HG02938 (cell line): ENCODE measurements at regions not wholly inside any gene's neighbourhood (a gene's known extent, or its start where the extent isn't known, plus 50 kb on each side); places are given as distances from the start of the nearest gene placed in this dataset.
"Not testable (repeated sequence)": the region's sequence is repeated elsewhere in the genome, so short reads cannot be mapped to it uniquely, and the experiment has no call there.

Experiments used
- ATAC-seq: cut with Tn5 transposase; IDR thresholded peaks from one replicate; pipeline ENCODE4 v1.9.1; 2021; ENCODE audit warnings: mild to moderate bottlenecking, moderate library complexity; ENCODE audit not compliant: unreplicated experiment

DNA sequence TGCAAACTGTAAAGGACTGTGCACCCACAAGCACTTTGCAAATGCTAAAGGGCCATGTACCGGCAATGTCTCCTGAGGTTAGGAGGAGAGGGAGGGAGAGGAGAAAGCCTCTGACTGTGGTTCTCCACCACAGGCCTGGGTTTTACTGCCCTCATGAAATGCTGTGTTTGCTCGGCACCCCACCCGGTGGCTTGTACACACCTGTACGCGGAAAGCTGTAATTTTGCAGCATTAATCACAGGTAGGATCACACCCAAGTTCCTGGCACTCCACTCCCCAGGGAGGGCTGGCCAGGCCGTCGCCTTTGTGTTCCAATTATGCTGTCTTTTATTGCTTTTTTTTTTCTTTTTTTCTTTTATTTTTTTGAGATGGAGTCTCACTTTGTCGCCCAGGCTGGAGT, 78.5 kb upstream of the MYL10 start:
- ATAC-seq: no peak

DNA sequence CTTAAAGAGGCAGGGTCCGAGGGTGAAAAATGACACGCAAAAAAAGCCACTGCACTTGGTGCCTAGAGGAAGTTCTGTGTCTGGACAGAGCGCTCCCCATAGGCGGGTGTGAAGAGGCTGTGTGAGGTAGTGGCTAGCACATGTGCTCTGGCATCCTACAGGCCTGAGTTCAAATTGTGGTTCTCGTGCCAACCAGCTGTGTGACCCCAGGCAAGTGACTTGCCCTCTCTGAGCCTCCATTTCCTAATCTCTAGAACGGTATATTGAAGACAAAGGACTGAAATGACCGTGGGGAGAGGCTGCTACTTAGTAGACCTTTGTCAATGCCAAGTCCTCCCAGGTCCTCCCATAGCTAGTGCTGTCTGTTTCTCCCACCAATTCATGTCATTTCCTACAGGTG, 79.1 kb upstream of the MYL10 start:
- no peak for ATAC-seq

- ATAC-seq: no peak
Measured at GRCh38 chr7:101712652-101713051, 83.6 kb upstream of the MYL10 start.

- ATAC-seq: no peak
Measured at GRCh38 chr7:101714097-101714496, 85.0 kb upstream of the MYL10 start.

- no peak for ATAC-seq
Measured at GRCh38 chr7:101717628-101718357, 88.7 kb upstream of the MYL10 start.

DNA sequence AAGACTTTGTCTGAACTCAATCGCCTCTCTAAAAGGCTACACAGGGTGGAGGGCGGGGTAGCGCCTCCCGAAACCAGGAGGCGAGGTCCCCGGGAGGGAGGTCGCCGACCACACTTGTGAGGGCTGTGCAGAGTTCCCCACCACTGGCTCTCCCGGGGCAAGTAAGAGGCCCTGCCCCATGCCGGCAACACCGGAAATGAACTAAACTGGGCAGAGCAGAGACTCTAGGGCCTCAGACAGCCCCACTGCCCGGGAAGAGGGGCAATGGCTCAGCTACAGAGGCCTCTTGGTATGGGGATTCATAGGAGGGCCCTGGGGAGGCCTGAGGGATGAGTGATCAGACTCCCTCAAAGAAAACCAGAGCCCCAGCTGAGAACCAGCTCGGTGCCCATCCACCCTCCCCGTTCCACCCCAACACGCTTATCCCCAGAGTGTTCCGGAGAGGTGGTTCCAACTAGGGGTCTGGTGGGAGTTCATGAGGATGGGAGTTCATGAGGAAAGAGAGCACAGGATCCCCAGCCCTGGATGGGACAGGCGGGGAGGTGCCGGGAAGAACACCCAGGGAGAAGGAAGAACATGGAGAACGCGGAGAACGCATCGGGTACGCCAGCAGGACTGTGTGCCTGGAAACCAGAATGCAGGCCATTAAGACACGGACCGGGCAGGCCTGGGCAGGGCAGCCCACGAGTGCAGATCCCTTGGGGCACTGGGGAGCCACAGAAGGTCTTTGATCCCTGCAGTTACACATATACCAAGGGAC, 89.4 kb upstream of the MYL10 start:
- no peak for ATAC-seq

DNA sequence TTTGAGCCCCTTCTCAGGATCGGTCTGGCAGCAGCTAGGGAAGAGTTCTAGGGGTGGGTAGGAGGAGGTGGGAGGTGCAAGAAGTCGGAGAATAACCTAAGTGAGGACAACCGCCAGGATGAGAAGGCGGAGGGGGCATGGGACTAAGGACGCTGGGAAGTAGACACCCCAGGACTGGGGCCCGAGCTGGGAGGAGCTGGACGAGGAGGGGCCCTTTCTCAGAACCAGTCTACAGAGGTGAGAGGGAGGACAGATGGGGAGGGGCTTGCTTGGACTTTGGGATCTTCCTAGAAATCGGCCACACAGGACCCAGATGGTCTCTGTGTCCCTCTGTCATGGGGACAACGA, 90.0 kb upstream of the MYL10 start:
- no peak for ATAC-seq

- no peak for ATAC-seq
Measured at GRCh38 chr7:101720324-101720723, 91.2 kb upstream of the MYL10 start.

- ATAC-seq: no peak
Measured at GRCh38 chr7:101722247-101722646, 93.2 kb upstream of the MYL10 start.

DNA sequence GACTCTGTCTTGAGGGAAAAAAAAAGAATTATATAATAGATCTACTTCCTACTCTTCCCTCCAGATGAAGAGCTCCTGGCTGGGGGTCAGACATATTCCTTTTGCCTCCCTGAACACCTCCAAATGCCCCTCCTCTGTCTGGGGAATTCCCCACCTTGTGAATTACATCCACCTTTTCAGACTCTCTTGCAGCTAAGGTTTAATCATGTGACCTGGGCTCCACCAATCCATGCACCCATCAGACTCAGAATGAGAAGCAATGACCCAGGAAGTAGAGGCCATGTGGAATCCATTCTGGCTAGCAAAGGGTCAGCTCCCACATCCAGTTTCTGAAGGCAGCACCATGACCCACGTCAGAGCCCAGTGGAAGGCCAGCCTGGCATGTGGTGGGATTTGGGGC, 93.6 kb upstream of the CUX1 start:
- no peak for ATAC-seq

GRCh38 chr7:101724957-101725356, 92.5 kb upstream of the CUX1 start:
- no peak for ATAC-seq

- ATAC-seq: no peak
Measured at GRCh38 chr7:101725921-101726320, 91.5 kb upstream of the CUX1 start.

- ATAC-seq: no peak
Measured at GRCh38 chr7:101727184-101727583, 90.2 kb upstream of the CUX1 start.

GRCh38 chr7:101728128-101728527, 89.3 kb upstream of the CUX1 start:
- no peak for ATAC-seq

DNA sequence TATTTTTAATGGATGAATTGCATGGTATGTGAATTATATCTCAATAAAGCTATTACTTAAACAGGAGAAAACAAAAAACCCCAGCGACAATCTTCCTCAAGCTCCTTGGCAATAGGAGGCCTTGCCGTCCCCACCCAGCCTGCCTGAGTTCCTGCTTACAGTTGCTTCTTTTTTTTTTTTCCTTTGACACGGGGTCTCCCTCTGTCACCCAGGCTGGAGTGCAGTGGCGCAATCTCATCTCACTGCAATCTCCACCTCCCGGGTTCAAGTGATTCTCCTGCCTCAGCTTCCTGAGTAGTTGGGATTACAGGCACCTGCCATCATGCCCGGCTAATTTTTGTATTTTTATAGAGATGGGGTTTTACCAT, 88.6 kb upstream of the CUX1 start:
- ATAC-seq: not testable (repeated sequence)

DNA sequence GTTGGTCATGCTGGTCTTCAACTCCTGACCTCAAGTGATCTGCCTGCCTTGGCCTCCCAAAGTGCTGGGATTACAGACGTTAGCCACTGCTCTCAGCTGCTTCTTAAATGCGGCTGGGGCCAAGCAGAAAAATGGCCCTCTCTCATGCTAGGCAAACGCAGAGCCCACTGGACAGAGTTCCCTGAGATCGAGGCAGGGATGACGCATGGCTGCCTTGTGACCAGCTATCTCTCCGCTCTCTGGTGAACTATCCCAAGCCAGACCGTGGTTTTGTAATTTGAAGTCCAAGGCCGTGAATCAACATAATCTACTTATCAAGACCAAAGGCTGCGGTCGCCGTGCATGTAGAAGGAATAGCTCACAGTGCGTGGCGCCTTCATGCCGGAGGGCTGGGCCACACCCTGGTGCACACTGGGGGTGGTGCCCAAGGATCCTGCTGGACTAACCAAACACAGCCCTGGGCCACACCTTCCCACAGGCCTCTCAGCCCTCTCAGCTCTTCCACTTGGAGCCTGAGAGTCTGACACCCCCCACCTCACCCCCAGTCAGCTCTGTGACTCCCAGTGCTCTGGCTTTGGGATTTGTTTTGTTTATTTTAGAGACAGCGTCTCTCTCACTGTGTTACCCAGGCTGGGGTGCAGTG, 88.1 kb upstream of the CUX1 start:
- no peak for ATAC-seq

- no peak for ATAC-seq
Measured at GRCh38 chr7:101731502-101732084, 85.8 kb upstream of the CUX1 start.

DNA sequence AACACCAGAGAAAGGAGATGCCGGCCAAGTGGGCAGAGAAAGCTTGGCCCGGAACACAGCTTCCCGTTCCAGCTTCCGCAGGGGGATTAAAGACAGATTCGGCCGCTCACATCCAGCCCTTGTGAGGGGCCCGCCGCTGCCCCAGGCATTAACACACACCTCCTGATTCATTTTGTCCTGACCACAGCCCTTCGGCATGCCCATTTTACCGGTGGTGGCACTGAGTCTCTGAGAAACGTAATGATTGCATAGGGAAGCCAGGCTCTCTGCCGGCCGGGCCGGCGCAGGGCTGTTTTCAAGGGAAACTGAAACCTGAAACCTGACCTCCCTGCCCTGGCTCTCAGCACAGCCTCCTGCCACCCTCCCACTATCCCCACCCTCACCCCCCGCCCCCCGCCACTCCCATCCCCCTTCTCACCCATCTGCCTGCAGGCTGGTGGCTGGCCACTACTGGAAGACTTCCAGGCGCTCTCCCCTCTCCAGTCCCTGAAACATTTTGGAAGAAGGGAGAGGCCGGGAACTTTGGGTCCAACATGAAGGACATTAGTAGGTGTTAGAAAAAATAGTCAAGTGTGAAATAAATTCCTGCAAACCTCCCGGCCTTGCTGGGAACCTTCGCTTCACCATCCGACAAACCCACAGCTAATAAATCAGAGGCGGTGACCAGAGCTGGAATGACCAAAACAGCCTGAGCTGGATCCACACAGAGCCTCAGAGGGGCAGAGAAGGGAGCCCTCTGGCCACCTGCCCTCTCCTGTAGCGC, 83.5 kb upstream of the CUX1 start:
- no peak for ATAC-seq

GRCh38 chr7:101736084-101736483, 81.3 kb upstream of the CUX1 start:
- no peak for ATAC-seq

- ATAC-seq: no peak
Measured at GRCh38 chr7:101739775-101740398, 77.5 kb upstream of the CUX1 start.
